B cell (primary cell): ENCODE measurements at regions not wholly inside any gene's neighbourhood (a gene's known extent, or its start where the extent isn't known, plus 50 kb on each side); places are given as distances from the start of the nearest gene placed in this dataset.

ENCODE experiments used
- EZH2 ChIP-seq: IDR thresholded peaks from 2 replicates; pipeline ENCODE4 v1.6.1; 2012; ENCODE audit warnings: borderline replicate concordance, low read depth, mild to moderate bottlenecking, moderate library complexity, low read length; ENCODE audit not compliant: insufficient read depth, poor library complexity, severe bottlenecking
- TF ChIP-seq, protein P1 (sequence below): fragments of 200-600 bp; IDR thresholded peaks from one replicate; pipeline ENCODE4 v1.8.0; 2022; ENCODE audit warnings: antibody characterized with exemption, mild to moderate bottlenecking

DNA sequence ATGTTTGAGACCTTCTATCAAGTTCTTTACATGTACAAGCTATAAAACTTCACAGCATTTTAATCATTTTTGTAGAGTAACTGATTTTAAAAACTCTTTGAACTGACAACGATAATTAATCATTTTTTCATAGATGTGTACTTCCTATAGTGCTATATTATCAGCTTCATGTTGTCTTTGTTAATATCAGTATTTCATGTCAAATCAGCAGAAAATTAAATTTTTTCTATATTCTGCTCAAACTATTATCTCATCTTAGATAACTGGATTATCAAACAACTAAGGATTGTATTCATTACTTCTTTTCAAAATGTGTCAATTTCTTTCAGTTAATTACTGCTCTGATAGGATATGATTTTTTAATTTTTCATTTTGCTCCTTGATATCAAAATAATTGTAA lies 214.6 kb upstream of the RGS18 start:
- TF ChIP-seq, protein P1, sequence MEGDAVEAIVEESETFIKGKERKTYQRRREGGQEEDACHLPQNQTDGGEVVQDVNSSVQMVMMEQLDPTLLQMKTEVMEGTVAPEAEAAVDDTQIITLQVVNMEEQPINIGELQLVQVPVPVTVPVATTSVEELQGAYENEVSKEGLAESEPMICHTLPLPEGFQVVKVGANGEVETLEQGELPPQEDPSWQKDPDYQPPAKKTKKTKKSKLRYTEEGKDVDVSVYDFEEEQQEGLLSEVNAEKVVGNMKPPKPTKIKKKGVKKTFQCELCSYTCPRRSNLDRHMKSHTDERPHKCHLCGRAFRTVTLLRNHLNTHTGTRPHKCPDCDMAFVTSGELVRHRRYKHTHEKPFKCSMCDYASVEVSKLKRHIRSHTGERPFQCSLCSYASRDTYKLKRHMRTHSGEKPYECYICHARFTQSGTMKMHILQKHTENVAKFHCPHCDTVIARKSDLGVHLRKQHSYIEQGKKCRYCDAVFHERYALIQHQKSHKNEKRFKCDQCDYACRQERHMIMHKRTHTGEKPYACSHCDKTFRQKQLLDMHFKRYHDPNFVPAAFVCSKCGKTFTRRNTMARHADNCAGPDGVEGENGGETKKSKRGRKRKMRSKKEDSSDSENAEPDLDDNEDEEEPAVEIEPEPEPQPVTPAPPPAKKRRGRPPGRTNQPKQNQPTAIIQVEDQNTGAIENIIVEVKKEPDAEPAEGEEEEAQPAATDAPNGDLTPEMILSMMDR = no peak
- TF ChIP-seq EZH2 = no peak
